ENCODE measurements at regions not wholly inside any gene's neighbourhood (a gene's known extent, or its start where the extent isn't known, plus 50 kb on each side); places are given as distances from the start of the nearest gene placed in this dataset.

DNA sequence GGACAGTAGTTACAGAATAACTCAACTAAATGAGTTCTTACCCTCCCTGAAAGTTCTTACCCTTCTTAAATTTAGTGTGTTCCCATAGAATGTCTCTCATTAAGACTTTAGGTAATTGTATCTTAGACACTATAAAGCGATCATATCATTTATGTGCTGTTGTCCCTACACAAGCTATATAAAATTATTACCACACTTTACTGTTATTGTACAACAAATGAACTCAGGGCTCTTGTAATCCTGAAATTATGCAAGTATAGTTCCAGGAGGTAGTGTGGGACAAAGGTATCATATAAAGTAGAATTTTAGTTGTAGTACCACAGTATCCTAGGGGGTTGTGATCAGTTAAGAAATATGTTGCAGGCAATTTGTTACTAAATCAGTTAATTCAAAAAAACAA is 167.4 kb upstream of the CARMIL1 start (continued):
- no peak for TF ChIP-seq ZNF407 (CRISPR knock-in tag; IDR thresholded peaks at IDR 0.05; ENCODE audit: not compliant biosample characterization)

DNA sequence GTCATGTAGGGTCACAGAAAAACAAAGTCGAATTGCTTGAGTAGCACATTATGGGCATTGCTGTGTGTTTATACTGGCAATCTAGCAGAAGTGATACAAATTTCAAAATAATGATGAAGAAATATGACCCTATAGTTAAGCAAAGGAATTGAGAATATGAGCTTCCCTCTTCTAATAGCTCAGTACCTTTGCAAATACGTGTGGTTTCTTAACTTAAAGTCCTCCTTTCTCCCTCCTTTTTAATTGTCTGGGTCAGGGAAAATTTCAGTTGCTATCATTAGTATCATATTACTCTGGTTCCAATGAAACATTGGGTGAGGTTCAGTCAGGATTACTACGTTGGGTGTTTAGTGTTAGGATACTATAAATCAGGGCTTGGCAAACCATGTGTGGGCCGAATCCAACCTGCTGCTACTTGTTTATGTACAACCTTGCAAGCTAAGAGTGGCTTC is 166.8 kb upstream of the CARMIL1 start:
- Histone ChIP-seq H3K27me3 (ENCODE audit: control insufficient read depth in 1 of 2, insufficient read depth in 2 of 2, low read length in 2 of 2) (no peaks in the 10 kb centered on the region; a peak in 1 of 5 replicates), H4K20me1 (ENCODE audit: insufficient read depth, low read length) (no peaks in the 10 kb centered on the region), H3K27ac (ENCODE audit: extremely low read length, insufficient read depth, low read length) (no peak overlapping the region), H3K4me2 (ENCODE audit: low read depth, low read length) (no peak overlapping the region), H3K79me2 (ENCODE audit: insufficient read depth, low read length) (no peaks in the 10 kb centered on the region), H2AFZ (ENCODE audit: low read length) (no peak overlapping the region), H3K4me3 (replicated peaks in 1 of 3; ENCODE audit: insufficient read depth in 1 of 3, low read depth in 2 of 3, low read length in 3 of 3) (no peak overlapping the region), H3K9me3 (ENCODE audit: low read length) (no peaks in the 10 kb centered on the region), H3K4me1 (ENCODE audit: insufficient read depth, low read length) (no peaks in the 10 kb centered on the region), H3K9ac (ENCODE audit: insufficient read depth, low read depth, low read length) (no peak overlapping the region), H3K36me3 (replicated peaks in 1 of 2; ENCODE audit: control insufficient read depth in 1 of 2, insufficient read depth in 2 of 2, low read length in 2 of 2) (no peaks in the 10 kb centered on the region)
- DNase-seq (ENCODE audit: low spot score), result no peak
- intact Hi-C loops (cut with micrococcal nuclease; ENCODE audit: unreplicated experiment), result loop anchor here (10.0 kb wide), 1 partner anchor 1798 kb away; no protein-coding TSS in a partner anchor
- TF ChIP-seq ZNF543 (CRISPR knock-in tag; IDR thresholded peaks at IDR 0.05), result no peak
- TF ChIP-seq NFE2L1 (CRISPR knock-in tag; IDR thresholded peaks at IDR 0.05; ENCODE audit: borderline replicate concordance), result no peak
- no peak for TF ChIP-seq CREB3 (CRISPR knock-in tag; IDR thresholded peaks at IDR 0.05)
- in situ Hi-C loops (cut with HindIII; ENCODE audit: extremely low pct_ligation_motif_present, low pct_unique_long_range_greater_than_20kb), result no loop called here
- POLR2A ChIA-PET, result no interaction called here
- CTCF ChIA-PET (ENCODE audit: low intra/inter-chr PET ratio, low total read pairs), result no interaction called here
- ATAC-seq, result no peak
- no peak for FAIRE-seq
- 4% methylated on average over 4 of the region's 4 CpGs for WGBS (ENCODE audit: low lambda C conversion rate)
- BruUV-seq (replicated peaks), result no TSS peak
